HL-60 (cell line): ENCODE measurements at regions not wholly inside any gene's neighbourhood (a gene's known extent, or its start where the extent isn't known, plus 50 kb on each side); places are given as distances from the start of the nearest gene placed in this dataset.

Experiments
- GABPA ChIP-seq: IDR thresholded peaks from 2 replicates; pipeline ENCODE4 v1.6.1; 2012; ENCODE audit warnings: low read depth
- POLR2AphosphoS5 ChIP-seq: IDR thresholded peaks from 2 replicates; pipeline ENCODE4 v1.6.1; 2012; ENCODE audit warnings: low read depth
- TF ChIP-seq, protein P1 (sequence below): IDR thresholded peaks from one replicate; pipeline ENCODE4 v1.5.1; 2011; ENCODE audit warnings: low read length, control low read depth, inconsistent platforms; ENCODE audit not compliant: insufficient read depth

DNA sequence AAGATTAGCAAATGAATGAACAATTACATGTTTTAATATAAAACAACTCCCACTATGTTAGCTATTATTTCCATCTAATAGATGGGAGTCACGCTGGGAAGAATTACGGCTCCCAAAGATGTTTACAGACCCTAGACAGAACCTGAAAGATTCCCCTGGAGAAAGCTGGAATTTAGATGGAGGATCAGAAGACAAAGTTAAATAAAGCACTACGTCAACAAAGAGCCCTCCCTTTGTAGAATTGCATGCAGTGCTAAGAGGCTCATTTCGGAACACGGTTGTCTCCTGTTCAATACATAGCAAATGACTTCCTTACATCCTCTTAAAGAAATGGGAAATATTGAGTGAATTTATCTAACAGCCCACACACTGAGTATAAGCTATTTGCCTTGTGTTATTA lies 328.3 kb downstream of the CBLN4 start:
- TF ChIP-seq, protein P1, sequence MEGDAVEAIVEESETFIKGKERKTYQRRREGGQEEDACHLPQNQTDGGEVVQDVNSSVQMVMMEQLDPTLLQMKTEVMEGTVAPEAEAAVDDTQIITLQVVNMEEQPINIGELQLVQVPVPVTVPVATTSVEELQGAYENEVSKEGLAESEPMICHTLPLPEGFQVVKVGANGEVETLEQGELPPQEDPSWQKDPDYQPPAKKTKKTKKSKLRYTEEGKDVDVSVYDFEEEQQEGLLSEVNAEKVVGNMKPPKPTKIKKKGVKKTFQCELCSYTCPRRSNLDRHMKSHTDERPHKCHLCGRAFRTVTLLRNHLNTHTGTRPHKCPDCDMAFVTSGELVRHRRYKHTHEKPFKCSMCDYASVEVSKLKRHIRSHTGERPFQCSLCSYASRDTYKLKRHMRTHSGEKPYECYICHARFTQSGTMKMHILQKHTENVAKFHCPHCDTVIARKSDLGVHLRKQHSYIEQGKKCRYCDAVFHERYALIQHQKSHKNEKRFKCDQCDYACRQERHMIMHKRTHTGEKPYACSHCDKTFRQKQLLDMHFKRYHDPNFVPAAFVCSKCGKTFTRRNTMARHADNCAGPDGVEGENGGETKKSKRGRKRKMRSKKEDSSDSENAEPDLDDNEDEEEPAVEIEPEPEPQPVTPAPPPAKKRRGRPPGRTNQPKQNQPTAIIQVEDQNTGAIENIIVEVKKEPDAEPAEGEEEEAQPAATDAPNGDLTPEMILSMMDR: no peak
- TF ChIP-seq GABPA: no peak
- TF ChIP-seq POLR2AphosphoS5: no peak
